ENCODE measurements at regions not wholly inside any gene's neighbourhood (a gene's known extent, or its start where the extent isn't known, plus 50 kb on each side); places are given as distances from the start of the nearest gene placed in this dataset.
A peak's percentile ranks its signal among the peaks of the same experiment; 100 is the strongest.
"Not testable (repeated sequence)": the region's sequence is repeated elsewhere in the genome, so short reads cannot be mapped to it uniquely, and the experiment has no call there.

- DNase-seq, result no peak
Observed at GRCh38 chr11:93902921-93903320, 52.5 kb upstream of the VSTM5 start.

GRCh38 chr11:93903989-93904388 is 53.6 kb upstream of the VSTM5 start:
- DNase-seq, result no peak

GRCh38 chr11:93904716-93905115 is 54.3 kb upstream of the VSTM5 start:
- no peak for DNase-seq

GRCh38 chr11:93905384-93905783 is 55.0 kb upstream of the VSTM5 start:
- DNase-seq, result no peak

- no peak for DNase-seq
Observed at GRCh38 chr11:93906486-93906885, 56.1 kb upstream of the VSTM5 start.

GRCh38 chr11:93907901-93908300 is 57.5 kb upstream of the VSTM5 start:
- DNase-seq, result no peak

DNA sequence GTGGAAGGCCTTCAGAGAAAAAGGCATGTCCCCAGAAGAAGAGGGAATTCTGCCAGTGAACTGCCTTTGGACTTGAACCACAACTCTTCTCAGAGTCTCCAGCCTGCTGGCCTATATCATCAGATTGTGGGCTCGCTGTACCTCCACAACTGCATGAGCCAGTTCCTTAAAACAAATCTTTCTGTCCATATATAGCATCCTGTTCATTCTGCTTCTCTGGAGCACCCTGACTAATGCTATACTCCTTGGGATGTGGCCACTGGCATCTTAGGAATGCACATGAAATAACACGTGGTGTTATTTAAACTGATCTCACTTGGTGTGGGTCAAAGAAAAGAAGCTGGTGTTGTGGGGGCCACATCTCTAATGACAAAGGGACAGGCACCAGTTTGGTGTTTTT is 58.3 kb upstream of the VSTM5 start:
- DNase-seq, result no peak

GRCh38 chr11:93917673-93918072 is 67.3 kb upstream of the VSTM5 start:
- DNase-seq, result no peak

- DNase-seq, result peak; percentile 38
Observed at GRCh38 chr11:93921695-93922468, 71.5 kb upstream of the VSTM5 start.

GRCh38 chr11:93922830-93923229 is 72.4 kb upstream of the VSTM5 start:
- DNase-seq, result no peak

- not testable (repeated sequence) for DNase-seq
Observed at GRCh38 chr11:93926099-93926498, 75.7 kb upstream of the VSTM5 start.

- no peak for DNase-seq
Observed at GRCh38 chr11:93929407-93929806, 79.0 kb upstream of the VSTM5 start.

- no peak for DNase-seq
Observed at GRCh38 chr11:93933230-93933629, 82.8 kb upstream of the VSTM5 start.

DNA sequence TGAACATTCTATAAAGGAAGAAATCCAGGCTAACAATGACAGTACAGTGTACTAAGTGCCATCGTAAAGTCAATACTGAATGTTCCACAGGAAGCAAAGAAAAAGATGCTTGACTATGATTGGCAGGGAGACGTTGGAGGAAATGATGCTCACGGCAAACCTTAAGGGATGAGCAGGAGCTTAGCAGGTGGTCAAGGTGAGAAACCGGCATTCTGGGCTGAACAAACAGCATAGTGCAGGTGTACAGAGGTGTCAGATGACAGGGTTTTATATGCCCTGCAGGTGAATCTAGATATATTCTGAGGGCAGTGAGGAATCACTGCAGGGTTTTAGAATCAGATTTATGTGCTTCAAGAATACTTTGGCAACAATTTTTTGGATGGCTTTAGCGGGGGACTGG is 85.3 kb upstream of the HEPHL1 start:
- no peak for DNase-seq

DNA sequence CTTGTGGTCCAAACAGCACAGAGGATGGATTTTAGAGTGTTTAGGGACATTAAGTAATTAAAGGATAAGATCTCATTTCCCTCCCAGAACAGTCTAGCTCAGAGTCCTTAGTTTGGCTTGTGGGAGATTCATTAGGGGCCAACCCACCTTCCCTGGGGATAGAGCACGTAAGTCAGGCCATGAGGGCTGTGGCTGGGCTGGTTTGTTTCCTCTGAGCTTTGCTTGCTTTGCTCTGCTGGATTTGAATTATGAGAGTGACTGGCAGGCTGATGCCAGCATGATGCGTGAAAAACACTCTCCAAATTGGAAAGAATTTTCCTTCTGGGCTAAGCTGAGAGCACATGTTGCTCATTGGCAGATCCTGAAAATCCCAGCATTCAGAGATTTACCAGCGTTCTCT is 84.7 kb upstream of the HEPHL1 start:
- DNase-seq, result no peak

DNA sequence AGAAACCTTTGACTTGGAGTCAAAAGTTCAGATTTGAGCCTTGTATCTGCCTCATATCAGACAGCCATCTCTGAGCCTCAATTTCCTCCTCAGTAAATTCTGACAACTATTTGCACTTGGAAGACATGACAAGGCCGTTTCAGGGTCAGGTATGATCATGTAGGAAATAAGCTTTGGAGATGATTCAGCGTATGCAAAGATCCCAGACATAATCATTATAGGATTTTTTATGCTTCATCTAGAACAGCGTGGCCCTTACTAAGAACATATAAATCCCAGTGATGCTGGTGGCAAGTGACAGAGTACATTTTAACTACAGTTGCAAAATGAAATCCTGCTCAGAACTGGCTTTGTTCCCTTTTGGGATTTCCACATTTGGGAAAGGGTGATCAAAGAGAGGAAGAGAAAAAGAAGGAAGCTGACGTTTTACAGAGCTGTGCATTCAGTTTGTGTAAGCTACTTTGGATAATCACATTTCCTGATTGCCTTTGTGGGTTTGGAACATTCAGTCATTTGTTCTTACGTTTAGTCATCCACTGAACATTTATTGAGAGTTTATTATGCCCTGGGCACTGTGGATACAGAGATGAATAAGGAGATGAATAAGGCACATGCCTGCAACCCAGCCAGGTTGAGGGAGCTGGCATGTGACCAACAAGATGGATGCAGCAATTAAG is 81.9 kb upstream of the HEPHL1 start:
- DNase-seq, result peak; percentile 86

GRCh38 chr11:93940395-93940794 is 80.8 kb upstream of the HEPHL1 start:
- no peak for DNase-seq

DNA sequence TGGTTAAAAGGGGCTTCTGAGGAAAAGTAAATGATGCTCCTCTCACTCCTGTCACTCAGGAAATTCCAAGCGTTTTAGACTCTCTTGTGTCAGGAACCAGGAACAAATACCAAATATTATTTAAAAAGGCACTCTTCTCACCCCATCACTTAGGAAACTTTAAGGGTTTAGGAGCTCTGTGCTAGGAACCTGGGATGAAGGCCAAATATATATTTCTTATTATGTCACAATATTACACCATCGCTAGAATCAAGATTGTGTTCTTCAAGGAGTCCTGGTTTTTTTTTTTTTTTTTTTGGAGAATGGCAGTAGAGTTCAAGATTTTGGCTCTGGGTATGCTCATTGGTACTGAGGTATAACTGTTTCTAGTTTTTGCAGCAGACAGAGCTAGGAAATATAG is 79.0 kb upstream of the HEPHL1 start:
- no peak for DNase-seq

DNA sequence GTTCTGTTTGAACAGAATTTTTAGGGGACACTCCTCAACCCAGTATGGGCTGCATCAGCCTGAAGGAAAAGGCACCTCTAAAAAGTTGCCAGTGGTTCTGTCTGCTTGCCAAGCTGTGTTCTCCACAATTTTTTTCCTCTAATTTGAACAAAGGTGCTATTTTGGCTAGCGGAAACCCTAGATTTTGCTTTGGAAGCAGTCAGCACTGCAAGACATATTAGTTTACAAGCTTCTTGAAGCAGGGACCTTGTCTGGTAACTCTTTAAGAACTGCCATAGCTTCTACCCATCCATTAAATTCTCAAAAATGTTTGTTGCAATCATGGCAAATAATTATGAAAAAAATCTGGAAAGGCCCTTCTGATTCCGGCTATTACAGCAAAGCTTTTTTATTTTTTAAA is 75.6 kb upstream of the HEPHL1 start:
- DNase-seq, result no peak

GRCh38 chr11:93952082-93952780 is 68.9 kb upstream of the HEPHL1 start:
- DNase-seq, result no peak

- no peak for DNase-seq
Observed at GRCh38 chr11:93957397-93957952, 63.7 kb upstream of the HEPHL1 start.

DNA sequence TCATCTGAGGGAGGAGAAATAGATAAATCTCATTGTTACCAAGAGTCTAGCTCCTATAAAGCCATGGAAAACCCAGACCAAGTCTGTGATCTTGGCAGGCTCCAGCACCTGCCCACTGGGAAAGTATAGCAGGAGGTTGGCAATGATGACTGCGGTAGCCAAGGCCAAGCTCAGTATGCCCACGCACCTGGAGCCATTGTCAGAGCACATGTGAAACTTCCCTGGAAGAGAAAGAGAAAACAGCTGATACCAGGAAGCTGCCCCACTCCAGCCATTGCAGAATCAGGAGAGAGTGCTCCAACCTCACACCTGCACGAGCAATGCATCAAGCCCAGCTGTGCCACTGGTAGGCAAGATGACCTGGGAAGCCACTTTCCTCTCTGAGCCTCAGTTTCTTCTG is 62.2 kb upstream of the HEPHL1 start:
- DNase-seq, result no peak

DNA sequence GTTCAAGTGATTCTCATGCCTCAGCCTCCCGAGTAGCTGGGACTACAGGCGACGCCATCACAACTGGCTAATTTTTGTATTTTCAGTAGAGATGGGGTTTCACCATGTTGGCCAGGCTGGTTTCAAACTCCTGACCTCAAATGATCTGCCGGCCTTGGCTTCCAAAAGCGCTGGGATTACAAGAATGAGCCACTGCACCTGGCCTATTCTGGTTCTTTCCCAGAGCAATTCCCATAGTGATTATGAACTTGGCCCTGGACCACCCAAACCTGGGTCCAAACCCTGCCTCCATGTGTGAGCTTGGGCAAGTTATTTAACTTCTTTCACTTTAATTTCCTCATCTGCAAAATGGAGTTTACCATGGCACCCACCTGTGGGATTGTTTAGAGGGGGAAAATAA is 61.5 kb upstream of the HEPHL1 start:
- DNase-seq, result no peak

- DNase-seq, result no peak
Observed at GRCh38 chr11:93963072-93963471, 58.1 kb upstream of the HEPHL1 start.

Data from inflammatory macrophage treated with lipopolysaccharide for 4 hours (primary cell).